HG03095 (cell line): ENCODE measurements at regions not wholly inside any gene's neighbourhood (a gene's known extent, or its start where the extent isn't known, plus 50 kb on each side); places are given as distances from the start of the nearest gene placed in this dataset.

Experiments used
- ATAC-seq: cut with Tn5 transposase; IDR thresholded peaks from one replicate; pipeline ENCODE4 v1.9.1; 2021; ENCODE audit warnings: moderate library complexity; ENCODE audit not compliant: unreplicated experiment

DNA sequence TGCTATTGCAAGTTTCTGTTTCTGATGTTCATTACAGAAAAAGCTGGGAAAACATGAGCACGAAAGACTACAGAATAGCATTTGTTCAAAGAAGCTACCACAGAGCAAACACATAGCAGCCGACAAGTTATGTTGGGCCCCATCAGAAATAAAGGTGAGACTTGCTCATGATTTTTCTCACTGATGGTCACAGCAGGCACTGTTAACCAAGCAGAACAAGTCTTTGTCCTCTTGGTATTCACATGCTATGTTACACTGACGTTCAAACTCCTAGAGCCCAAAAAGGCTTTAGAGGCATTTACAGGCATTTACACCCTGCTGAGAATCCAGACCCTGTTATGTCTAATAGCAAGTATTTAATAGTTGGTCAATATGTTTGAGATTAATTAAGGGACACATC lies 235.0 kb upstream of the HNMT start:
- no peak for ATAC-seq

DNA sequence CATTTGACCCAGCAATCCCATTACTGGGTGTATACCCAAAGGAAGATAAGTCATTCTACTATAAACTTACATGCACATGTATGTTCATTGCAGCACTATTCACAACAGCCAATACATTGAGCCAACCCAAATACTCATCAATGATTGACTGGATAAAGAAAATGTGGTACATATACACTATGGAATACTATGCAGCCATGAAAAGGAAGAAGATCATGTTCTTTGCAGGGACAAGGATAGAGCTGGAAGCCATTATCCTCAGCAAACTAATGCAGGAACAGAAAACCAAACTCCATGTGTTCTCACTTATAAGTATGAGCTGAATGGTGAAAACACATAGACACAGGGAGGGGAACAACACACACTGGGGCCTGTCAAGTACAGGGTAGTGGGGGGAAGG lies 226.7 kb upstream of the HNMT start:
- no peak for ATAC-seq

DNA sequence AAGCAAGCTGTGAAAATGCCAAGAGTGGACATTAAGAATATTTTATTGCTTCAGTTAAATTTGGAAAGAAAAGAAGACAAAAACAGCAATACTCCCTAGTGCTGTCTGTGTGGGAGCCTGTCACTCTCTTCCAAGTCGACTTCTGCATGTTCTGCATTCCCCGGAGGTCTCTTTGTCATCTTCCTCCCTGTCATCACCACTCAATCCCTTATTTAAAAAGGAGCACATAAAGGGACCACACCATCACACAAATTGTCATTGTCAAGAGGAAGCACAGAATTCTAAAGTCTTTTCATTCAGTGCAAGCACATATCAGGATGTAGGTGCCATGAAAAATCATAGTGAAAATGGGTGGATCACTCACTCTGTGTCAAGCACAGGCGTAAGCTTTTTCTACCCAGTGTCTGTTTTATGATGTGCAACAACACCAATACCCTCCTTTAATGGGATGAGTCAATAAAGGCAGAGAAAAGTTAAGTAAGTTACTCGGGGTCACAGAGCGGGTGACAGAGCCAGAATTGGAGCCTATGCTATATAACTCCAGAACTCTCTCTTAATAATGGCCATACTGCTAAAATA lies 222.4 kb upstream of the HNMT start:
- ATAC-seq: no peak

DNA sequence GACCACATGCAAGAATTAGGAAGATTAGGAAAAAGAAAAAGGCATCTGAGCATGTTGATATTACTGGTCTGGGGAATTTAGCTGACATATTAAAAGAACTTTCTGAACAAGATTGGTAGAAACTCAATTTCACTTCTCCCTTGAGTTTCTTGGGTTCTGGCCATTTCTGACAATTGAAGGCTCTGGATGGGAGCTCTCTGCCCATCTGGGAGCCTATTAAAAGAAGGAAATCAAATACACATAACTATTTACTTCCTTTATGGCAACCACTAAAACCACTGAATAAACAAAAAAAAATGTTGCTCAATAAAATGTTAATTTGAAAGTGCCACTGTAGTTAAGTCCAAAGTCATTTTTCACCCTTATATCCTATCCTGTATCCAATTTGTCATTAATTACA lies 216.8 kb upstream of the HNMT start:
- ATAC-seq: no peak

DNA sequence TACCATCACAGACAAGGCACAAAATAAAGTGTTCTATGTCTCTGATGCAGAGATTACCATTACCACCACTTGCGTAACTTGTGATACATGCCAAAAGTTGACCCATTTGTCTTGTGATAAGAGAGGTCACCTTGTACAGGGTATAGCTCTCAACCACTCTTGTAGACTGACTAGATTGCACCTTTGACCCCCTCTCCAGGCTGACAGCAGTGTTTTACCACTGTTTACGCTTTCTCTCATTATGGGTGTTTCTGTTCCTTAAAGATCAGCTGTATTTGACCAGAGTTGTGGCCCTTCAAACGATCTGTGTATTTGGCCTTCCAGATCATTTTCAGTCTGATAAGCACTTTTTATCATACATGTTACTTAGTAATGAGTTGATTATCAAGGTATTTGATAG lies 215.7 kb upstream of the HNMT start:
- no peak for ATAC-seq

DNA sequence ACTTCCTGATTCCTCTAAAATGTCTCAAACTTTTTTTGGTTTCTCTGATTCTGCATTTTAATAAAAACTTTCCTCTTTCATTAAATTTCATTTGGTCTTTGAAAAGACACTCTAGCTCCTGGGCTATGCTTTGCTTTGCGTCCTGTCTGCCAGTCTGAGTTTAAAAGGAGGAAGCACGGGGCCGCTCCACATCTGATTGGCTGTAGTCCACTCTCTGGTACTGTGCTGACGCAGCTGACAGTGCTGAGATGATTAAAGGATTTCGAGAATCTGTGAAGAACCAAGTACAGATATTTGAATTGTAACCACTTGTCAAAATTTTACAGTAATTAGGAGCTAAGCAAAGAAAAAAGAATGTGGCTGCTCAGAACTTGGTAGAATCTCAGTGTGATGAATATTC lies 199.6 kb upstream of the HNMT start:
- no peak for ATAC-seq

DNA sequence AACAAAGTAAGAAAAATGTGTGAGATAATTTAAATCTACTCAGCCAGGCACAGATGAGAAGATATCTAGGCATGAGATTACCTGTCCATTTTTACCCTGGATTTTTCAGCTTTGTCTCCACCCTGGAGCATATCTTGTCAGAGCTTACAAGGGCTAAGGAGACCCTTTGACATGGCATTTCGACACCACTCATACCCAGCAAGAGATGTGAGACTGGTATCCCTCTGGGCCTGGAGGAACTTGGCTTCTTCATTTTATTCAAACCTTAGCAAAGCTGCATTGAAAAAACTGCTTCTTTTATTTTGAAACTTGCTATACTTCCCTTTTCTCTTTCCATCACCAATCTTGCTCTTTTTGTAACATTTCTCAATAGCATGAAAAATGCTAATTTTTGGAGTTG lies 194.9 kb upstream of the HNMT start:
- no peak for ATAC-seq

DNA sequence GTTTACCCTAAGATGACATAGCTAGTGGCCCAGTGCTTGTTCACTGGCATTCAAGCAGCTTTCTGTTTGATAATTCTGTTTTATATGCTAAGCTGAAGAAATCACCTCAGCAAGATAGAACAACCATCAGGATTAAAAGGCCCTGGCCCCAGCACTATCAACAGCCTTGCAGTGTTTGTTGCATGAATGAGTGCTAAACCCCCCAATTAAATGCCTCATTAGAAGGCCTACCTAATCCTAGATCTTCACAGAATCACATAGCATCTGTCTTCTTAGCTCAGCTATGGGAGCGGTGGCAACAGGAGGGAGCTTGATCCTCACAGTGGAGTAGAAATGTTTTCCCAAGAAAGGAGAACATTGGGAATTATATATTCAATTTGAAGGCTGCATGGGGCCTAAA lies 194.1 kb upstream of the HNMT start:
- ATAC-seq: no peak

DNA sequence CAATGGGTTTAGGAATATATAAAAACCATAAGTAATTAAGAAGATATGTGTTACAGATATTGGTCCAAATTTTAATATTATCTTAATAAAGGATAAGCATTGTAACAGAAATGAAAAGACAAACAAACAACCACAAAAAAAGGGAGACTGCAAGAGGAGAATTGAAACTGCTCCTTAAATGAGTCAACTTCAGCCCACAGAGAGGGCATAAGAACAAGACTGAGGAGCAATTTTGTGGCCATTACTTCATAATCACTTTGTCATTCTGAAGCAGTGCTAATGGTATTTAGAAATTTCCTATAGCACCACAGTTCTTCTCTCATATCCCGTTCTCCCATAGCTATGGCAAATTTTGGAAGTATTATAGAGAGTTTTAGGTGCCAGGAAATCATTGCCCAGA lies 193.2 kb upstream of the HNMT start:
- no peak for ATAC-seq

DNA sequence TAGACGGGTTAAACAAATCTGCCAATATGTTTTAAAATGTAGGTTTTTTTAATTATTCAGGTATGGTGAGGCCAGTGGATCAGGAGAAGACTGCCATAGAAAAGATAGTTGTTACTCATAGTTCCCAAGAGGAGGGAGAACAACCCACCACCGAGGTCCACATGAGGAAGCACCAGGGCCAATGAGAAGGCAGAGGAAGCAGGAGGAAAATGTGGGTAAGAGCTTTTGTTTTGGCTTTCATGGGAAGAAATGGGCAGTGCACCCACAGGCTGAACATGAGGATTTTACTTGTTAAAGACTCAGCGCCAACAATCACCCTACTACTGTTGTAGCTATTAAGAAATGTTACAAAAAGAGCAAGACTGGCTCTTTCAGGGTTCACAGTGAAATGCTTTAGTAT lies 191.8 kb upstream of the HNMT start:
- ATAC-seq: no peak

DNA sequence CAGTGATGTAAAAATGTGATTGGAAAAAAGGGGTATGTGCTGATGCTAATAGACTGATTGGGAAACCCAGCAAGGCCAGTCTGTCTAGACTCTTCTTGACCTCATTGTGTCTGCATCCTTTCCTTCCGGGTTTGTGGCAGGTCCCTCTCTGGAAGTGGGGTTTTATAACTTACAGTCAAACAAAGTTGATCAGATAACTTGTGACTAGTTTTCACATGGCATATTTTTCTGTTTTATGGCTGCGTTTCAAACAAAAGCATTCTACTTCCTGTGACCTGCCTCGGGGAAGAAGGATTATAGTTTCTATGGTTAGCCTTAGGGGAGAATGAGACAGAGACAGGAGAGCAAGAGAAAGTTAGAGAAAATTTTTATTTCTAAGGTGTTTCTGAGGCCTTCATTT lies 188.7 kb upstream of the HNMT start:
- ATAC-seq: no peak

DNA sequence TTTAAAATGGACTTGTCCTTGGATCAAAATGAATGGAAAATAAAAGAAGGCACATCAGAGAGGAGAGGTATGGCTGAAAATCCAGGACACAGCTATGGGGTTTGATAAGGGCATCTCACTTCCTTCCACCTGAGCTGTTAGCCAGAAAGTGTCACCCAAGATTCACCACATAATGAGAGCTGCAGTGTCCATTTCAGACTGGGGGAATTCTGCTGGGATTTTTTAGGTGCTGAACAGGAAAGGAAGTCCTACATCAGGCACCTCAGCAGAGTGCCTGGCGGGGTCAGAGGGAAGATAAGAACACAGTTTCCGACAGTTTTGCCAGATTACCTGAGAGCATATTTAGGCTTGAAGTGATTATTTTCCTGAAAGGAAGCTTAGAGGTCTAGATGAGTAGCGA lies 187.6 kb upstream of the HNMT start:
- ATAC-seq: no peak

DNA sequence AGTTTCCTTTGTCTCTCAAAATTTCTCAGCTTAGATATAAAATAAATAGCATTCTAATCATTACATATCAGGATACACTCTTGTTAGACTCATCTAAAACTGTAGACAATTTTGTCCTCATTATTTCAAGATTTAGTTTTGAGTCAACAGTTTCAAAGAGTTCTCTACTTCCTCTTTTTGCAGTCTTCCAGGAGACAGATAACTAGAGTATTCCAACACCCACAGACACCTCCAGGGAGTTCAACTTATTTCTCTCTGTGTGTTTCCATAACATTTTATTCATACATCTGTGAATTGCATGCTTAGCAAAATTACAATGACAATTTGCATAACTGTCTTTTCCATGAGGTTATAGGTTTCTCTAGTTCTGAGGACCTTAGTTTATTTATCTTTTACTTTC lies 166.6 kb upstream of the HNMT start:
- no peak for ATAC-seq

DNA sequence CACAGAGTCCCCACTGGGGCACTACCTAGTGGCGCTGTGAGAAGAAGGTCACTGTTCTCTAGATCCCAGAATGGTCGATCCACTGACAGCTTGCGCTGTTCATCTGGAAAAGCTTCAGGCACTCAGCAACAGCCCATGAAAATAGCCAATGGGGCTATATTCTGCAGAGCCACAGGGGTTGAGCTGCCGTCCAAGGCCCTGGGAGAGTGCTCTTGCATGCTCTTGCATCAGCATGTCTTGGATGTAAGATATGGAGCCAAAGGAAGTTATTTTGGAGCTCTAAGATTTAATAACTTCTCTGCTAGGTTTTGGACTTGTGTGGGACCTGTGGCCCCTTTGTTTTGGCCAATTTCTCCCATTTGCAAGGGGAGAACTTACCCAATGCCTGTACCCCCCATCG lies 164.7 kb upstream of the HNMT start:
- ATAC-seq: no peak

DNA sequence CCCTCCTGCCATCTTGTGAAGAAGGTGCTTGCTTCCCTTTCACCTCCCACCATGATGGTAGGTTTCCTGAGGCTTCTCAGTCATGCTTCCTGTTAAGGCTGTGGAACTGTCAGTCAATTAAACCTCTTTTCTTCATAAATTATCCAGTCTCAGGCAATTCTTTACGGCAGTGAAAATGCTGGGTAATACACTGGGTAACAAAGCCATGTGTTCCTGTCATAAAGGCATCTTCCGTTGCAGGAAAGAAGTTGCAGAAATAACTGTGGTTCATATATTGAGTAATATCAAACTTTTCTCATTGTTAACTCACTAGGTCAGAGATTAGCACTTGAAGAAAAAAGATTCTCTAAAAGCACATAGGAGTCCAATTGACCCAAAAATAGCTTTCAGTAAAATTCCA lies 163.9 kb upstream of the HNMT start:
- no peak for ATAC-seq

DNA sequence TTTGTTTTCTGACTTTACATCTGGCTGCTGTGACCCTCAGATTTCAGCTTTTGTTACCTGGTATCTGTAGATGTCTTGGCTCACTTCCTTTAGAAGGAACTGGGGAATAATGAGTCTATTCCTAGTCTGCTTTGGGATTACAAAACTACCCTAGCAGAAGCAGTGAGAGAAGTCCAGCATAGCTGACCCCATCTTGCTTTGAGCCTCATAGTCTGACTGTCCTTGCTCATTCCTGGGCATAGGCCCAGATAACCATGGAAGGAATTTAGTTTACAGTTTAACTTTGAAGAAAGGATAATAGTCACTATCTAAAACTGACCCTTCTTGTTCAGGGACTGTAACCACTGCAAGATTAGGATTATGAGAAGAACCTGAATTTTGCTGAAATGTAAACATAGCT lies 163.0 kb upstream of the HNMT start:
- ATAC-seq: no peak

DNA sequence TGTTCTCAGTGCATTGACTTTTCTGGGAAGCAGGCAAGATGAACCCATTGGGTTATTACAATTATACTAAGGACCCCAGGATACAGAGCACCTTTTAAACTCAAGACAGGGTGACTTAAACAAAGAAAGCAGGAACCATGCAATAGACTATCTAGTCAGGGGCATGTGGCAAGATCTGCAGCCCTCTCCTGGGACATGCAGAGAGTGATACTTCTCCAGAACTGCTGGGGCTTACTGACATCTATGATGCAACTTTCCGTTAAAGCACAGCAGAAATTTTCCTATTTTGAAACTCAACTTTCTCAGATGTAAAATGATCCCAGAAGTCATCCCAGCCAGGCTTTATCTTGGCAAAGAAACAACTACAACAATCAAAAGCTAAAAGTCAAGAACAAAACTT lies 162.2 kb upstream of the HNMT start:
- ATAC-seq: no peak

DNA sequence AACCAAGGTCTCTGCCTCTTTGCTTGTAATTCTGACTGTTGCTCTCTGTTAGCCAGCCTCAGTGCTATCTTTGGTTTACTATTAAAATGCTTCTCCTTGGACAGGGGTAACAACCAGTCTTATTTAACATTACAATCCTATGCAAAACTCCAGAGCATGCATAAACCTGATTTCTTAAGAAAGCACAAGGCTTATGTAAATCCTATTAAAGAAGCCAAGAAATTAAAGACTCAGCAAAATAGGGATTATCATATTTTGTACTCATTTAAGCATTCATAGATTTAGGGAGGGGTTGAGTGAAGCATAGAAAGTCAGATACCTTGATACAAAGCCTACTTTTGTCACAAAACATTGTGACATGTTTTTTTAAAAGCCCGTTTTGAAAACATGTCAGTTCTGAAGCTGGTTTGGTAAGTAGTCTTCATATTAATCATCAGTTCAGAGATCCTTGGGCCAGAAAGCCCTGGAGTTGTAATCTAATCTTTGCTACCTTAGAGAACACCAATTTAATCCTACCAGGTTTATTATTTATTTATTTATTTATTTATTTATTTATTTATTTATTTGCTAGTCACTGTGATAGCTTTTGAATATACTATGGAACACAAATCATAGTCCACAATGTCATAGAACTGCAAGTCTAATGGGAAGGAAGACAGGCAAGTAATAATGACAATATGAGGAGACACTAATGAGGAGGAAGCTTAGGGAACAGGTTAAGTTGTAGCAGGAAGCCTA lies 158.0 kb upstream of the HNMT start:
- ATAC-seq: no peak

DNA sequence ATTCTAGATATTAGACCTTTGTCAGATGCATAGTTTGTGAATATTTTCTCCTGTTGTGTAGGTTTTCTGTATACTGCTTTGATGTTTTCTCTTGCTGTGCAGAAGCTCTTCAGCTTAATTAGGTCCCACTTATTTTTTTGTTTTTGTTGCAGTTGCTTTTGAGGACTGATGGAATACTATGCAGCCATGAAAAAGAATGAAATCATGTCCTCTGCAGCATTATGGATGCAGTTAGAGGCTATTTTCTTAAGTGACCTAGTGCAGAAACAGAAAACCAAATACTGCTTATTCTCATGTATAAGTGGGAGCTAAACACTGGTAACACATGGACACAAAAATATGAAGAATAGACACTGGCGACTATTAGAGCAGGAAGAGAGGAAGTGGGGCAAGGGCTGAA lies 155.0 kb upstream of the HNMT start:
- ATAC-seq: no peak

DNA sequence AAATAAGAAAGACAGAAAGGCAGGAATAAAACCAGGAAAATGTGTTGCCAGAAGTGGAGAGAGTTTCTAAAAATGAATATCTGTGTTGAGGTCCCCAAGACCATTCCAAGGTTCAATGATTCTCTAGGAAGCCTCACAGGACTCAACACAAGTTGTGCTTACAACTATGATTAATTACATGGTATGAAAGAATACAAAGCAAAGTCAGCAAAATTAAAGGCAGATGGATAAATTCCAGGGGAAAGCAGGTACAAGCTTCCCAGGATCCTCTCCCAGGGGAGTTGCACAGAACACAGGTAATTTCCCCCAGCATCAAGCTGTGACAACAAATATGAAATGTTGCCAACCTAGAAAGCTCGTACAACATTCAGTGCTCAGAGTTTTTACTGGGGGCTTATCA lies 154.4 kb upstream of the HNMT start:
- no peak for ATAC-seq

DNA sequence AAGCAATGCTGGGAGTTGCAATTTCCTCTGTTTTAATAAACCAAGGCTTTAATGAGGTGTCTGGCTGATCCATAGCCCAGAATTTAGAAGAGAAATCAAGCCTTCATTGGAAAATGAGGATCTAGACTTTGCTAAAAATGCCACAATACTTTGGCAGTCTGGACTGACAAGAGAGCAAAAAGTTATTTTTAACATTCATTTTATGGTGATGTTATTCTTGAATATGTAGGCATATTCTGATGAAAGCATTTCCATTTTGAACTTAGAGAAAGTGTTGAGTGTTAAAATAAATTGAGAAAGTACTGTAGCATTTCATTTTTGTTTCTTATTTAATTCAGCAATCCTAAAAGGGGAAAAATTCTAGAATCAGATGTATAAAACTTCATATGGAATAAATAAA lies 151.8 kb upstream of the HNMT start:
- ATAC-seq: no peak

DNA sequence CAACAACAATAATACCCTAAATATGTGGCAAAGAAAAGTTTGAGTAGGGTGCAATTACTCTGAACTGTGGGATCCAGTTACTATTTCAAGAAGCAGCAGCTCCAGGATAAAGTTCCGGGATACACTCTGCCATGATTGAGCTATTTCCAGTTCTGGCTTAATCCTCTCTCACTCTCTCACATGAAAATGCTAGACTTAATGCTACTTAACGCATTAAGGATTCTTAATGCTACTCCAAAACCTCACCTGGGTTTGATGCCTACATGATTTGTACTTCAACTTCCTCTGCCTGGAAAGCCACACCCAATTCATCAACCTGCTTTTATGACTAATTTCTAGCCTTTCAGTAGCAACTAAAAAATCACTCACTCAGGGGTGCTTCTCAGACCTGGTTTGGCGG lies 151.1 kb upstream of the HNMT start:
- ATAC-seq: no peak

DNA sequence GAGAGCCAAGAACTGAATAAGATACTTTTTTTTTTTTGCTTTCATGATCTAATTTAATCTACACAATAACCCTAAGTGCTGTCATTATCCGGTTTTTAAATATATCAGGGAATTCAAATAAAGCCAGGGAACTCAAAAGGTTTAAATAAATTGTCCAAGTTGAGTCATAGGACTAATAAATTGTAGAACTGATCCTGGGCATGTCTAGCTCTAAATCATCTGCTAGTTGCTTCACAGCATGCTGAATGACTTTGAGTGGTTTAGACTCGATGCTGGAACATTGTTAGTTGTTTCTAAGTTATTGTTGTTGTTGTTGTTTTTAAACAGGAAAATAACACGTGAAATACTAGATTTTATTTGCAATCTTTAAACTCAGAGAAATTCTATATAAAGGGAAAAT lies 147.2 kb upstream of the HNMT start:
- no peak for ATAC-seq
